Natural killer cell treated with Interleukin-12 subunit alpha and Interleukin-12 subunit beta and Interleukin-15 and Interleukin-18, amount 100 ng/mL, for 72 hours (primary cell): ENCODE measurements at regions not wholly inside any gene's neighbourhood (a gene's known extent, or its start where the extent isn't known, plus 50 kb on each side); places are given as distances from the start of the nearest gene placed in this dataset.

Experiments used
- ATAC-seq, 2 donors: fragments of 150-1000 bp; cut with Tn5 transposase in 1 of 2; sonication (Bioruptor Pico), chemical (Tn5 transposase) in 1 of 2; 2 replicates each; pipeline ENCODE4 v1.10.0; 2021
- DNase-seq: peaks from one replicate; pipeline ENCODE4 v3.0.0; 2022; ENCODE audit warnings: low spot score
- H3K27ac Mint-ChIP-seq, 2 donors: 1 replicate in 1 of 2; 2 replicates in 1 of 2; pipeline ENCODE4 v1.8.0; 2022; ENCODE audit warnings: mixed read lengths in 2 of 2, mild to moderate bottlenecking in 1 of 2, moderate library complexity in 1 of 2
- H3K27me3 Mint-ChIP-seq, 2 donors: 1 replicate in 1 of 2; 2 replicates in 1 of 2; pipeline ENCODE4 v1.8.0; 2022; ENCODE audit warnings: mixed read lengths in 2 of 2
- H3K36me3 Mint-ChIP-seq: one replicate; pipeline ENCODE4 v1.8.0; 2022; ENCODE audit warnings: mixed read lengths
- H3K4me1 Mint-ChIP-seq, 2 donors: 1 replicate in 1 of 2; 2 replicates in 1 of 2; pipeline ENCODE4 v1.8.0; 2022; ENCODE audit warnings: low read depth in 2 of 2, mixed read lengths in 2 of 2, mild to moderate bottlenecking in 1 of 2
- H3K4me3 Mint-ChIP-seq: one replicate; pipeline ENCODE4 v1.8.0; 2022; ENCODE audit warnings: mixed read lengths
- H3K9me3 Mint-ChIP-seq: 2 replicates; pipeline ENCODE4 v1.8.0; 2022; ENCODE audit warnings: mixed read lengths

- Mint-ChIP-seq H3K4me3 (no peak overlapping the region), H3K27ac (no peak overlapping the region), H3K4me1 (no peaks in the 10 kb centered on the region), H3K9me3 (no peaks in the 10 kb centered on the region), H3K36me3 (no peaks in the 10 kb centered on the region), H3K27me3 (peaks cover 17 to 24% of the 10 kb centered on the region in 2 donors)
- DNase-seq, result no peak
- ATAC-seq, result no peak
Measured at GRCh38 chr10:131792809-131793208, 108.0 kb upstream of the PPP2R2D start.

GRCh38 chr10:131795761-131796160 is 105.0 kb upstream of the PPP2R2D start:
- Mint-ChIP-seq H3K4me3 (no peak overlapping the region), H3K27me3 (peaks cover 18 to 33% of the 10 kb centered on the region in 2 donors), H3K9me3 (peaks cover 12% of the 10 kb centered on the region), H3K27ac (no peak overlapping the region), H3K4me1 (no peaks in the 10 kb centered on the region), H3K36me3 (peaks cover 6% of the 10 kb centered on the region)
- no peak for ATAC-seq
- no peak for DNase-seq

GRCh38 chr10:131797626-131798025 is 103.2 kb upstream of the PPP2R2D start:
- no peaks in the 10 kb centered on the region for H3K4me1 Mint-ChIP-seq
- H3K27me3 Mint-ChIP-seq, result peaks cover 14 to 34% of the 10 kb centered on the region in 2 donors

GRCh38 chr10:131799429-131799828 is 101.4 kb upstream of the PPP2R2D start:
- no peak overlapping the region for H3K27ac Mint-ChIP-seq
- peaks cover 12% of the 10 kb centered on the region for H3K9me3 Mint-ChIP-seq
- no peaks in the 10 kb centered on the region for H3K4me1 Mint-ChIP-seq
- no peak for DNase-seq
- peaks cover 14 to 34% of the 10 kb centered on the region in 2 donors for H3K27me3 Mint-ChIP-seq
- H3K4me3 Mint-ChIP-seq, result no peak overlapping the region
- peaks cover 6% of the 10 kb centered on the region for H3K36me3 Mint-ChIP-seq
- no peak for ATAC-seq

More at GRCh38 chr10:131797626-131798025, 103.2 kb upstream of the PPP2R2D start:
- peaks cover 12% of the 10 kb centered on the region for H3K9me3 Mint-ChIP-seq
- DNase-seq (no peak), ATAC-seq (no peak)
- no peak overlapping the region for H3K4me3 Mint-ChIP-seq
- no peak overlapping the region for H3K27ac Mint-ChIP-seq
- H3K36me3 Mint-ChIP-seq, result peaks cover 6% of the 10 kb centered on the region

GRCh38 chr10:131802156-131802915 is 98.5 kb upstream of the PPP2R2D start:
- no peak for ATAC-seq
- peaks cover 12% of the 10 kb centered on the region for H3K9me3 Mint-ChIP-seq
- no peak overlapping the region for H3K27ac Mint-ChIP-seq
- peaks cover 9 to 18% of the 10 kb centered on the region in 2 donors for H3K27me3 Mint-ChIP-seq
- H3K4me3 Mint-ChIP-seq, result no peak overlapping the region
- DNase-seq, result no peak
- H3K36me3 Mint-ChIP-seq, result peaks cover 6% of the 10 kb centered on the region
- H3K4me1 Mint-ChIP-seq, result no peaks in the 10 kb centered on the region

GRCh38 chr10:131802996-131803395 is 97.8 kb upstream of the PPP2R2D start:
- ATAC-seq (no peak), DNase-seq (no peak)
- Mint-ChIP-seq H3K27me3 (peaks cover 9 to 15% of the 10 kb centered on the region in 2 donors), H3K9me3 (peaks cover 12% of the 10 kb centered on the region), H3K36me3 (peaks cover 6% of the 10 kb centered on the region), H3K4me3 (no peak overlapping the region), H3K27ac (no peak overlapping the region), H3K4me1 (no peaks in the 10 kb centered on the region)

- DNase-seq, result no peak
Measured at GRCh38 chr10:131803860-131804425, 96.9 kb upstream of the PPP2R2D start.

GRCh38 chr10:131804551-131805295 is 96.1 kb upstream of the PPP2R2D start:
- no peak for DNase-seq
- Mint-ChIP-seq H3K4me3 (no peak overlapping the region), H3K9me3 (peaks cover 4% of the 10 kb centered on the region), H3K27ac (no peak overlapping the region), H3K4me1 (peaks cover 0 to 4% of the 10 kb centered on the region in 2 donors), H3K36me3 (peaks cover 6% of the 10 kb centered on the region), H3K27me3 (peaks cover 9% of the 10 kb centered on the region in 2 donors)
- no peak for ATAC-seq

More at GRCh38 chr10:131803860-131804425, 96.9 kb upstream of the PPP2R2D start:
- peaks cover 5 to 9% of the 10 kb centered on the region in 2 donors for H3K27me3 Mint-ChIP-seq
- no peak for ATAC-seq
- H3K4me3 Mint-ChIP-seq, result no peak overlapping the region
- peaks cover 0 to 4% of the 10 kb centered on the region in 2 donors for H3K4me1 Mint-ChIP-seq
- peaks cover 6% of the 10 kb centered on the region for H3K36me3 Mint-ChIP-seq
- no peak overlapping the region for H3K27ac Mint-ChIP-seq
- peaks cover 10% of the 10 kb centered on the region for H3K9me3 Mint-ChIP-seq

- H3K4me1 Mint-ChIP-seq, result peaks cover 0 to 4% of the 10 kb centered on the region in 2 donors
- no peak overlapping the region for H3K27ac Mint-ChIP-seq
- ATAC-seq, result no peak
- H3K4me3 Mint-ChIP-seq, result no peak overlapping the region
- no peaks in the 10 kb centered on the region for H3K36me3 Mint-ChIP-seq
- H3K9me3 Mint-ChIP-seq, result no peaks in the 10 kb centered on the region
- peaks cover 2 to 4% of the 10 kb centered on the region in 2 donors for H3K27me3 Mint-ChIP-seq
- DNase-seq, result no peak
Measured at GRCh38 chr10:131805696-131806095, 95.1 kb upstream of the PPP2R2D start.

GRCh38 chr10:131806146-131806545 is 94.7 kb upstream of the PPP2R2D start:
- DNase-seq, result no peak

GRCh38 chr10:131806646-131807317 is 94.0 kb upstream of the PPP2R2D start:
- no peak for DNase-seq
- Mint-ChIP-seq H3K27me3 (peaks cover 0 to 4% of the 10 kb centered on the region in 2 donors), H3K4me3 (no peak overlapping the region), H3K27ac (no peak overlapping the region), H3K9me3 (no peaks in the 10 kb centered on the region), H3K4me1 (peaks cover 0 to 4% of the 10 kb centered on the region in 2 donors), H3K36me3 (no peaks in the 10 kb centered on the region)
- ATAC-seq, result no peak

More at GRCh38 chr10:131806146-131806545, 94.7 kb upstream of the PPP2R2D start:
- Mint-ChIP-seq H3K27me3 (peaks cover 0 to 4% of the 10 kb centered on the region in 2 donors), H3K9me3 (no peaks in the 10 kb centered on the region), H3K4me3 (no peak overlapping the region), H3K4me1 (peaks cover 0 to 4% of the 10 kb centered on the region in 2 donors), H3K27ac (no peak overlapping the region), H3K36me3 (no peaks in the 10 kb centered on the region)
- no peak for ATAC-seq

- Mint-ChIP-seq H3K4me3 (no peak overlapping the region), H3K27ac (no peak overlapping the region), H3K36me3 (no peaks in the 10 kb centered on the region), H3K9me3 (no peaks in the 10 kb centered on the region), H3K4me1 (peaks cover 0 to 4% of the 10 kb centered on the region in 2 donors), H3K27me3 (peaks cover 0 to 7% of the 10 kb centered on the region in 2 donors)
- DNase-seq (no peak), ATAC-seq (no peak)
Measured at GRCh38 chr10:131808370-131808930, 92.4 kb upstream of the PPP2R2D start.
